ENCODE measurements at regions not wholly inside any gene's neighbourhood (a gene's known extent, or its start where the extent isn't known, plus 50 kb on each side); places are given as distances from the start of the nearest gene placed in this dataset.

- TF ChIP-seq POLR2AphosphoS5 (IDR thresholded peaks at IDR 0.05): no peak
- TF ChIP-seq EZH2 (IDR thresholded peaks at IDR 0.05; ENCODE audit: borderline replicate concordance, insufficient read depth, low read length, poor library complexity, severe bottlenecking): no peak
- no peak for TF ChIP-seq CTCF (IDR thresholded peaks at IDR 0.05; ENCODE audit: poor library complexity, severe bottlenecking)
- TF ChIP-seq MXI1 (conservative IDR thresholded peaks at IDR 0.05; ENCODE audit: poor library complexity, severe bottlenecking): no peak
- no peak for TF ChIP-seq SMC3 (conservative IDR thresholded peaks at IDR 0.05; ENCODE audit: poor library complexity)
- no peak for TF ChIP-seq EP300 (conservative IDR thresholded peaks at IDR 0.05; ENCODE audit: poor library complexity, severe bottlenecking)
Observed at GRCh38 chr6:14851281-14851680, 394.6 kb upstream of the JARID2 start.
